ENCODE measurements at regions not wholly inside any gene's neighbourhood (a gene's known extent, or its start where the extent isn't known, plus 50 kb on each side); places are given as distances from the start of the nearest gene placed in this dataset.

GRCh38 chrX:144627947-144628346 lies 619.4 kb upstream of the SPANXN1 start:
- TF ChIP-seq CTCF (IDR thresholded peaks at IDR 0.05) (no peak), POLR2A (IDR thresholded peaks at IDR 0.05) (no peak)
